ENCODE measurements at regions not wholly inside any gene's neighbourhood (a gene's known extent, or its start where the extent isn't known, plus 50 kb on each side); places are given as distances from the start of the nearest gene placed in this dataset.

DNA sequence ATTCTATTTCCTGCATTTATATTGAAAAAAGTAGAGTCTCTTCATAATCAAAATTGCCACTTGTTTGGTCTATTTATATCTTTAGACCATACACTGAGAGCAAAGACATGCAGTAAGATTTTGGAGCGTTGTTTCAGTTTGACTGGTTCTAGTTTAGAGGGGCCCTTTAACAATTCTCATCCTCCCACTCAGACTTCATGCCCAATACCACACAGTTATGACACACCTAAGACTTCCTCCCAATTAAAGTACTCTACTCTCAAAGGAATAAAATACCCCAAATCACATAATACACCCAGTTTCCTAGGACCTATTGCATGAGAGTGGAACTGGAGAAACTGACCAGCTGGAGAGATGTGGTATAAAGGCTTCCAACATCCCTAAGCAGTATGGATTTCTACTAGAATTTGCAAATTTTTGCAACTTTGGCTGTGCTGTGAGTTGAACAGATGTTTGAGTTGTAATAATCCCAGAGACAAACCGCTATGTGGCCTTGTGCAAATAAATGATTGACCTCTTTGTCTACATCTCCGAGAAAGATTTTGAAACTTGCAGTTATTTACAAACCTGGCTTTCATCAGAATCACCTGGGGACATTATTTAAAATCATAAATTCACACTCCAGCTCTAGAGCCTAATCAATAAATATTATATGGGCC is 170.0 kb upstream of the ROBO2 start:
- TF ChIP-seq EZH2 (IDR thresholded peaks at IDR 0.05; ENCODE audit: low read depth) = no peak
- TF ChIP-seq, protein P1, sequence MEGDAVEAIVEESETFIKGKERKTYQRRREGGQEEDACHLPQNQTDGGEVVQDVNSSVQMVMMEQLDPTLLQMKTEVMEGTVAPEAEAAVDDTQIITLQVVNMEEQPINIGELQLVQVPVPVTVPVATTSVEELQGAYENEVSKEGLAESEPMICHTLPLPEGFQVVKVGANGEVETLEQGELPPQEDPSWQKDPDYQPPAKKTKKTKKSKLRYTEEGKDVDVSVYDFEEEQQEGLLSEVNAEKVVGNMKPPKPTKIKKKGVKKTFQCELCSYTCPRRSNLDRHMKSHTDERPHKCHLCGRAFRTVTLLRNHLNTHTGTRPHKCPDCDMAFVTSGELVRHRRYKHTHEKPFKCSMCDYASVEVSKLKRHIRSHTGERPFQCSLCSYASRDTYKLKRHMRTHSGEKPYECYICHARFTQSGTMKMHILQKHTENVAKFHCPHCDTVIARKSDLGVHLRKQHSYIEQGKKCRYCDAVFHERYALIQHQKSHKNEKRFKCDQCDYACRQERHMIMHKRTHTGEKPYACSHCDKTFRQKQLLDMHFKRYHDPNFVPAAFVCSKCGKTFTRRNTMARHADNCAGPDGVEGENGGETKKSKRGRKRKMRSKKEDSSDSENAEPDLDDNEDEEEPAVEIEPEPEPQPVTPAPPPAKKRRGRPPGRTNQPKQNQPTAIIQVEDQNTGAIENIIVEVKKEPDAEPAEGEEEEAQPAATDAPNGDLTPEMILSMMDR (conservative IDR thresholded peaks at IDR 0.05) = no peak

All from PC-9 (cell line).